COLO668 (cell line): ENCODE measurements at regions not wholly inside any gene's neighbourhood (a gene's known extent, or its start where the extent isn't known, plus 50 kb on each side); places are given as distances from the start of the nearest gene placed in this dataset.

Source experiments
- DNase-seq: peaks from one replicate; lab custom pipeline; 2025; ENCODE audit not compliant: unreplicated experiment; lab: John Stamatoyannopoulos, UW

DNA sequence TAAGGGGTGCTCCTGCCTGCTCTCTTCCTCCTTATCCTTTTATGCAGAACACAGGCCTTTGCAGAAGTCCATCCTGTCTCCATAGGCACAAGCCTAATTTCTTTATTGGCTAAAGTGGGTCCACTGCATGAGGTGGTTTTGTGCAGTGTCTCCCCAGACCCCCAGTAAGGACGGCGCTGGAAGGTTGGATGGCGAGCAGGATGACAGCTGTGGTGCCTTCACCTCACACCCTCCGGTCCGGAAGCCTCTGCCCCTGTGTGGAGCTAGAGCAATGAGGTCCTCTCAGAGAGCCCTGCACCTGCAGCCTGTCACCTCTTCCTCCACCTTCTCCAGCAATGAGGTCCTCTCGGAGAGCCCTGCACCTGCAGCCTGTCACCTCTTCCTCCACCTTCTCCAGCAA is 393.7 kb upstream of the IRX1 start:
- no peak for DNase-seq

- DNase-seq: no peak
These were observed 394.5 kb upstream of the IRX1 start for GRCh38 chr5:3201121-3201520.

DNA sequence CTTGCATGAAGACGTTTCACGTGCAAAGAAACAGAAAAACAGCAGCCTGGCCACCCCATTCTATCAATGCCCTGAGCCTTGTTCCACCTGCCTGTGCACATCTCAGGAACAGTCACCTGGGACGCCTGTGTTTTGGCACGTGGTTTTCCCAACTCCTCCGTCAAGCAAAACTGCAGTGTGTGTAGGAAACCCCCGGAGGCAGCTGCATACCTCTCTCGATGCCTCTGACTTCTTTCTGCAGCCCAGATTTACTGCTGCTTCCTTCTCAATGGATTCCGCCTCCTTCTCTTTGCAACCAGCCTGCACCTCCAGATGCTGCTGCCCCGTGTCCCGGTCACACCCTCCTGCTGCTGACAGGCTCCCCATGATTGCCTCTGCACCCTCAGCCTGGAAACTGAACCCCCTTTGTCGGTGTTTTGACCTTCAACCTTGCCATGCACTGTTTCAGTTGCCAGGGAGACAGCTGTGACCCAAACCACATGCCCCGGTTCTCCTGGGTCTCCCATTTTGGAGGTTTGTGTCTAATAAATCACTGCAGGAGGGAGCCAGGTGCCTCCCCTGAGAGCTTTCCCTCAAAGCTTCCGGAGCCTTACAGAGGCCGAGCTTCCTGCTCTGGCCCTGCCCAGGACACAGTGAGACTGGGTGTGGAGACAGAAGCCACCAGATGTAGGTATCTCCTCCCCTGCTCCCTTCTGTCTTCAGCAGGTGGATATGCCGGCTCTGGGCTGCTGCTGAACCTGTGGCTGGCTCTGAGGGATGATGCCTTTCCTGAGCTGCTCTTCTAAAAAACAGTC is 395.5 kb upstream of the IRX1 start:
- no peak for DNase-seq

- no peak for DNase-seq
These were observed 397.6 kb upstream of the IRX1 start for GRCh38 chr5:3198074-3198449.

- DNase-seq: no peak
These were observed 398.1 kb upstream of the IRX1 start for GRCh38 chr5:3197304-3198073.

DNA sequence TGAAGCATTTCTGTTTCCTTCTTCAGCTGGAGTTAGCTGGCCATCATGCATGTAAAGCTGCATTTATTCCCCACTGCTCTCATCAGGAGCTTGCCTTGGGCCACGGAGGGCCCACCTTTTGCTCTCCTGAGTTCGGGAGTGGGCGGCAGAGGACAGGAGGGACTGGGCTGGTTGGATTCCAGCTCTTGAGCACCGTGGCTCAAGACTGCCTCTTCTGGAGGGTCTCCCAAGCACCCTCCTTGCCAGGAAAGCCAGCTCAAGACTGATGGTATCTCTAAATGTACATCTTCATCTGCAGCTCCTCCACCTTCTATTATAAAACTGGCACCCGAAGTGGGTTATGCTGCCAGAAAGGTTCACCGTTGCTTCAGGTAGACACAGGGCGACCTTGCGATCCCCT is 399.6 kb upstream of the IRX1 start:
- DNase-seq: no peak

- no peak for DNase-seq
These were observed 400.9 kb upstream of the IRX1 start for GRCh38 chr5:3194684-3195083.

- DNase-seq: no peak
These were observed 401.4 kb upstream of the IRX1 start for GRCh38 chr5:3194271-3194670.

DNA sequence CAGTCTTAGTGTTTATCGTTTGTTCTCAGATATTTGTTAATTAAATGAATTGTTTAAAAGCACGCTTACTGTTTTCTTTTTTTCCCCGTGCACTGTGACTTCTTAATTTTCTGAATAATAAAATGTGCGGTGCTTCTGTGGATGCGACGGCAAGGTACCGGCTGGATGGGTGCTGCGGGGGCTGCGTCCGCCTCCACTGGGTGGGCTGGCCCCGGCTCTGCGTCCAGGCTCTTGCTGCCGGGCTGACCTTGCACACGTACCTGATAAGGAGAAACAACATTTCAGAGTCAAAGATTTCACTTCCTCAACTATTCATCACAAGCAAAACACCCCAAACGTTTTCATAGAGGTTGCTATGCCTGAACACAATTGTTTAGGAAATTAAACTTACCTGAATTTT is 404.0 kb upstream of the IRX1 start:
- DNase-seq: no peak

DNA sequence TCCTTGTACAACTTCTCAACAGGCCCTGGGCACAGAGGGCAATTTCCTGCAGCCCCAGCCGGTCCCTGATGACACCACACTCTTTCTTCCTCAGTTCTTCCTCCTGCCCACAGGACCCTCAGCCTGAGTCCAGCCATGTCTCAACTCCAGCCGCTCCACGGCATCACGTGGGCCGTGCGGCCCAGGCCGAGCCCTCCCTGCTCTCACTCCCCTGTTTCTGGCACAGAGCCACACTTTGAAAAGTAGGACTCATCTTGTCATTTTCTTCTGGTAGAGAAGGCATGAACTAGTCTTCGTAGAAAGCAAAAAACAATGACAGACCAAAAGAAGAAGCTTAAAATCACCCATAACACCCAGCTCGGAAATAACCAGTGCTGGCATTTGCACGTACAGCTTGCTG is 404.7 kb upstream of the IRX1 start:
- no peak for DNase-seq

GRCh38 chr5:3190433-3190832 is 405.2 kb upstream of the IRX1 start:
- no peak for DNase-seq

GRCh38 chr5:3187771-3188425 is 407.7 kb upstream of the IRX1 start:
- DNase-seq: no peak

DNA sequence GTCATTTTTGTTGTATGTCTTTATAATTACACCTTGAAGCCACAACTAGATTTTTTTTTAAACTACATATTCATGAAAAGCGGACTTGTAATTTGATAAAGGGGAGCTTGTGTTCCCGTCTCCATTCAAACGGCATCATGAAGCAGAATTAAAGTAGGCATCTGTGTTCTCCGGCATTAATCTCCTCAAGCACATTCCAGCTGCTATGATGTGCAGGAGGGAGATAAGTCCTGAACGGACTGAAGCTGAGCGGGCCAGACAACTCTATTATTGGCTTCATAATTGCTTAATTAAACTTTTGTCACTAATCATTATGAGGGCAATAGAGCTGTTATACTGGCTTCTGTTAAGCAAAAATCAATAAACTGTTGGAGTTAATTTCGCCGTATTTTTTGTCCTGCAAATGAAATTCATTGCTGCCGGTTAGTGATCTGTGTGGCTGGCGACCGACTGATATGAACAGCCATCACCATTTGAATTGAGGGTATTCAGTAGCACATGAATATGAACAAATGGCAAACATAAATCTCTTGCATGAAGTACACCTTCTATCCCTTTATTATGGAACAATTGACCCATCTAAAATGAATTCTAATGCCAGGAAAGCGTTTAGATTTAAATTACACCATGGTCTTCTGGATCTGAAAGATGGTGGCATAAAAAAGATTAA is 408.8 kb upstream of the IRX1 start:
- DNase-seq: no peak

- no peak for DNase-seq
These were observed 409.5 kb upstream of the IRX1 start for GRCh38 chr5:3186156-3186555.

DNA sequence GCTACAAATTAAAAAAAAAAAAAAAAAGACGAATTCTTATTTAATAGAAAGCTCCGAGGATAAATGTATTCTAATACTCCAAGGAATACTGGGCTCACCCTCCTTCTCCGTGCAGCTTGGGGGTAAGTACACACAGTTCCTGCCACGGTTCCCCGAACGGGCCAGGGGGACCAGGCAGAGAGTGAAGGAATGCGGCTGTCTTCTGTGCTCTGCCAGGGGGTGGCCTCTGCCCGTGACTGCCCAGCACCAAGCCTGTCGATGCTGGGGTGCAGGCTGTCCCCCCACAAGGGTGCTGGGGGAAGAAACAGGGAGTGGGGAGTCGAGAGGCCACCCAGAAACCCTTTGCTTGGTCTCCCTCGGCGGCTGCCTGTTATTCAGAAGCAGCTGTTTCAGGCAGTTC is 410.1 kb upstream of the IRX1 start:
- DNase-seq: no peak

DNA sequence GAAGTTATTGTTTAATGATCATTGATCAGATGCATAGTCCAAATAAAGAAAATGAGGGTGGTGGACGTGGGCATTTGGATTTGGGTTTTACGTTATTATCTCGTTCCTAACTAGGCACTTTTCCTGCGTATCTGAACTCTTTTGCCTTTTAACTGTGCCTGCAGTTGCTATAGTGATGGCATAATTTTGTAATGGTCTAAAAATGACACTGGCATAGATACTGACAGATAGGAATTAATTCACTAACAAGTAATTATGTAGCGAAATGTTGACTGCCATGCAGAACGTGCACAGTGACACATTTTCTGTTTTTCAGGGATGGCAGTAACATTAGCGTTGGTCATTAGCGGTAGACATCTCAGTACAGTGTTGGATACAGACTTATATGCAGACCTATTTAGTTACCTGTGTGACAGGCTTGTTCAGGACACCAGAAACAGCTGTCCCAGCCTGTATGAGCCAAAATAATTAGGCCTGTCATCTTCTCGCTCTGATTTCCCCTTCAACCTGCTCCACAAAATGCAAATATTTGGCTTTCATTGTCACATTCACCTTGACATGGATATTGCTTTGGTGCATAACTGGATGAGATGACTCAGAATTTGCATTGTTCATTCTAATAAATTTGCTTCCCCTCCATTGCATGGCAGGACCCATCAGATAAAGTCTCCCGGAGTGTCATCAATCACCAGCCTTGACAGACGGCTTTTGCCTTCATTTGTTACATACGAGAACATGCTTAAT is 413.3 kb upstream of the IRX1 start:
- no peak for DNase-seq

DNA sequence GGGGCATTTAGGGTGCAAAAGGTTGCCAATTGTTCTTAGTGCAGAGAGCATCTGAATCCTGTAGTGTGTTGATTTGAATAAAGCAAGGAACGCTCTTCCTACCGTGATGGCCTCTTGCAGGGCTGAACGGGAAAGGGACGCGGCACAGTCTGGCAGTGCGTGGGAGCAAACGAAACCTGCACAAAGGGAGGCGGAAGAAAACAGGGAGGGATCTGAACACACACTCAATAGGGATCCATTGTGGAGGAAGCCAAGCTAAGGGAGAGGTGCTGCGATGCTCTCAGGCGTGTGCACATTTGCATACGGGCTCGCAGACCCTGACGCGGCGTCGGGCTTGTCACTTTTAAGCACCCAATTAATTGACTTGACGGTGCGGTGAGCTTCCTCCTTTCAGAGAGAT is 414.0 kb upstream of the IRX1 start:
- DNase-seq: no peak

DNA sequence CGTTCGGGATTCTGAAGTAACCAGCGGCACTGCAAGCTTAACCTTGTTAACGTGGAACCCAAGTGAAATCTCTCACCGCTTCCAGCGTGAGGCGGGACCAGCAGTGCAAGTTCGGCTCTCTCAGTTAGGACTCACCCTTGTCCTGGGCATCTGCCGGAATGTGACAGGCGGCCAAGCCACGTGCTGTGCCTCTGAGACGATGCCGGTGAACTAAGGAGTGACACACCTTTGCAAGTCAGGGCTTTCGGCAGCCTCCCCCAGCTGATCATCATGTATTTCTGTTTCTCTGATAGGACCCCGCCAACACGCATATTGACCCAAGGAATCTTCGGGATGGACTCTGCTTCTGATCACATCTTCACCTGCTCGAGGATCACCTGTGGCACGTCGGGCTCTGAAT is 415.0 kb upstream of the IRX1 start:
- no peak for DNase-seq

DNA sequence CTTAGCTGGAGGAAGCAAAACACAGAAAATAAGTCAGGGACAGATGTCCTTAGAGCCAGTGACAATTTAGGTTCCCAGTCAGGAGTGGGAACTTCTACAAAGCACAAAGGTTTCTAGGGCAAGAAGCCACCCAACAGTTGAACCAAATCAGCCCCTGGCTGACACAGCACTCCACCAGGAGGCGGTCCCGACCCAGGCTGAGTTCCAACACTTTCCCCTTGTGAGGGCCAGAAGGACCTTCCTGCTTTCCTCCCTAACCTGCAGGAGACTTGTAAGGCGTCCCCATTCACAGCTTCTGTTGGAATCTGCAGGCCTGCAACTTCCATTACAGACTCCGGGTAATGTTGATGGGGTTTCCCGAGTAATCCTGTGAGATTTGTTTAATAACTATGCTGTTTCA is 416.4 kb upstream of the IRX1 start:
- DNase-seq: no peak

GRCh38 chr5:3177338-3177737 is 418.3 kb upstream of the IRX1 start:
- no peak for DNase-seq

GRCh38 chr5:3175416-3175815 is 420.2 kb upstream of the IRX1 start:
- no peak for DNase-seq
